ENCODE measurements at regions not wholly inside any gene's neighbourhood (a gene's known extent, or its start where the extent isn't known, plus 50 kb on each side); places are given as distances from the start of the nearest gene placed in this dataset.

DNA sequence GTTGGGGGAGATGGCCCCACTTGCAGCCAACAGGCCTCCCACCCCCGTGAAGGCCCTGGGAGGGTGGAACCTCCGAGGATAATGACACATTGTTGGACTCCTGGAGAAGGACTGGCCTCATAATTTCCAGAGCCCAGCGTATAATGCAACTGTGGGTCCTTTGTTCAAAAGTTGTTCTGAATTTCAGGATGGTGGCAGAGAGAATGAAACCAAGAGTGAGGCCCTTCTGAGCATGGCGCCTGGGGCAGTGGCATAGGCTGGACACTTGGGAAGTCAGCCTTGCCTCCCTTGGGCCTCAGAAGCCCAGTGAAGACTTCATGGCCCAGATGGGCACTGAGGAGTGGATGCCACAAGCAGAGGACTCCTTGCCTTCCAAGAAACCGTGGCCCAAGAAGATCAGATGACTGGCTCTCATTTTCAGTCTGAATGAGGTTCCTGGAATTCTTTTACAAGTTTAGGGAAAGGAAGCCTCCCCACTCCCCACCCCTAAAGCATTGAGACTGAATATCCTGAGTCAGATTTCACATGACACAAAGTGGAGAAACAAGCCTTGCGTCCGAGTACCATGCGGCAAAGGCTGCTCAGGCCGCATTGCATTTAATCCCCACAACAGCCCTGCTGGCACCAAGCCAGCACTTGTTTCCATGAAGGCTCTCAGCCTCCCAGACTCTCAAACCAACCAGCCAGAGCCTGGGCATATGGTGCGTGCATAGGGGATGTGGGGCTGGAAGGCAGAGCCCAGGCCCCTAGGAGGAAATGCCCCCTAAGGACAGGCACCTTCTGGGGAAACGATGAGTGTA, 96.7 kb upstream of the SMIM23 start (continued):
- TF ChIP-seq SIRT6 (IDR thresholded peaks at IDR 0.05; ENCODE audit: low read length) (no peak), JUN (IDR thresholded peaks at IDR 0.05; ENCODE audit: low read depth, low read length) (no peak), YY1 (IDR thresholded peaks at IDR 0.05; ENCODE audit: low read depth, low read length) (no peak), KDM5A (IDR thresholded peaks at IDR 0.05; ENCODE audit: low read length) (no peak), GTF2F1 (IDR thresholded peaks at IDR 0.05; ENCODE audit: borderline replicate concordance, low read depth, low read length) (no peak), SUZ12 (IDR thresholded peaks at IDR 0.05; ENCODE audit: low read length) (no peak)

Data from H1 (cell line).